Chondrocyte (in vitro differentiated cells): ENCODE measurements at regions not wholly inside any gene's neighbourhood (a gene's known extent, or its start where the extent isn't known, plus 50 kb on each side); places are given as distances from the start of the nearest gene placed in this dataset.
"Not testable (repeated sequence)": the region's sequence is repeated elsewhere in the genome, so short reads cannot be mapped to it uniquely, and the experiment has no call there.

ENCODE experiments used
- DNase-seq: peaks from one replicate; pipeline ENCODE4 v3.0.0; 2021; ENCODE audit warnings: mixed read lengths, low spot score
- H3K27ac Mint-ChIP-seq: one replicate; pipeline ENCODE4 v1.8.0; 2021; ENCODE audit warnings: mild to moderate bottlenecking, moderate library complexity, mixed read lengths; ENCODE audit not compliant: unreplicated experiment
- H3K27me3 Mint-ChIP-seq: 2 replicates; pipeline ENCODE4 v1.8.0; 2021; ENCODE audit warnings: low read depth, mixed read lengths
- H3K36me3 Mint-ChIP-seq: 2 replicates; pipeline ENCODE4 v1.8.0; 2021; ENCODE audit warnings: low read depth, mixed read lengths
- H3K4me1 Mint-ChIP-seq: 2 replicates; pipeline ENCODE4 v1.8.0; 2021; ENCODE audit warnings: low read depth, mild to moderate bottlenecking, mixed read lengths
- H3K4me3 Mint-ChIP-seq: one replicate; pipeline ENCODE4 v1.8.0; 2021; ENCODE audit warnings: mild to moderate bottlenecking, moderate library complexity, mixed read lengths; ENCODE audit not compliant: unreplicated experiment
- H3K9me3 Mint-ChIP-seq: 2 replicates; pipeline ENCODE4 v1.8.0; 2021; ENCODE audit warnings: low read depth, mixed read lengths
- CTCF ChIP-seq: fragments of 200-600 bp; sonication (generic); IDR thresholded peaks from 2 replicates; pipeline ENCODE4 v1.5.0; 2021; ENCODE audit warnings: antibody characterized with exemption, mild to moderate bottlenecking, moderate library complexity

GRCh38 chr2:89996779-89997178 is 1305.3 kb downstream of the RPIA start:
- H3K27ac Mint-ChIP-seq, DNase-seq, H3K36me3 Mint-ChIP-seq, H3K27me3 Mint-ChIP-seq, H3K4me3 Mint-ChIP-seq, H3K4me1 Mint-ChIP-seq: not testable (repeated sequence)
- H3K9me3 Mint-ChIP-seq = peaks cover 11% of the 10 kb centered on the region

- not testable (repeated sequence) for H3K27me3 Mint-ChIP-seq, H3K4me1 Mint-ChIP-seq, H3K27ac Mint-ChIP-seq
Observed at GRCh38 chr2:90004553-90004952, 1313.1 kb downstream of the RPIA start.

GRCh38 chr2:90010442-90011100 is 1319.1 kb downstream of the RPIA start:
- not testable (repeated sequence) for H3K4me3 Mint-ChIP-seq, H3K4me1 Mint-ChIP-seq, H3K27me3 Mint-ChIP-seq, H3K36me3 Mint-ChIP-seq, H3K9me3 Mint-ChIP-seq, H3K27ac Mint-ChIP-seq, DNase-seq

More at GRCh38 chr2:90004553-90004952, 1313.1 kb downstream of the RPIA start:
- DNase-seq, H3K36me3 Mint-ChIP-seq, H3K4me3 Mint-ChIP-seq, H3K9me3 Mint-ChIP-seq: not testable (repeated sequence)

- not testable (repeated sequence) for H3K27ac Mint-ChIP-seq, H3K4me1 Mint-ChIP-seq, H3K36me3 Mint-ChIP-seq, DNase-seq, H3K27me3 Mint-ChIP-seq, H3K9me3 Mint-ChIP-seq, H3K4me3 Mint-ChIP-seq
Observed at GRCh38 chr2:90011101-90011443, 1319.6 kb downstream of the RPIA start.

- H3K4me1 Mint-ChIP-seq, H3K36me3 Mint-ChIP-seq, H3K27me3 Mint-ChIP-seq, DNase-seq, H3K9me3 Mint-ChIP-seq, H3K4me3 Mint-ChIP-seq, H3K27ac Mint-ChIP-seq: not testable (repeated sequence)
Observed at GRCh38 chr2:90019908-90020307, 1328.4 kb downstream of the RPIA start.

- H3K27ac Mint-ChIP-seq, H3K27me3 Mint-ChIP-seq, DNase-seq, H3K36me3 Mint-ChIP-seq, H3K4me3 Mint-ChIP-seq, H3K9me3 Mint-ChIP-seq, H3K4me1 Mint-ChIP-seq: not testable (repeated sequence)
Observed at GRCh38 chr2:90021234-90021633, 1329.8 kb downstream of the RPIA start.

- peak; percentile 69 for TF ChIP-seq CTCF
- H3K36me3 Mint-ChIP-seq, H3K4me3 Mint-ChIP-seq, H3K27ac Mint-ChIP-seq, H3K27me3 Mint-ChIP-seq, H3K4me1 Mint-ChIP-seq, H3K9me3 Mint-ChIP-seq, DNase-seq: not testable (repeated sequence)
Observed at GRCh38 chr2:90027231-90027643, 1335.8 kb downstream of the RPIA start.

- not testable (repeated sequence) for H3K9me3 Mint-ChIP-seq, H3K27ac Mint-ChIP-seq, H3K4me1 Mint-ChIP-seq, H3K4me3 Mint-ChIP-seq, DNase-seq, H3K27me3 Mint-ChIP-seq, H3K36me3 Mint-ChIP-seq
Observed at GRCh38 chr2:90028381-90029079, 1337.1 kb downstream of the RPIA start.

GRCh38 chr2:90029080-90029428 is 1337.6 kb downstream of the RPIA start:
- not testable (repeated sequence) for H3K4me1 Mint-ChIP-seq, DNase-seq, H3K4me3 Mint-ChIP-seq, H3K9me3 Mint-ChIP-seq, H3K27me3 Mint-ChIP-seq, H3K27ac Mint-ChIP-seq, H3K36me3 Mint-ChIP-seq

- H3K4me1 Mint-ChIP-seq, DNase-seq, H3K27me3 Mint-ChIP-seq, H3K4me3 Mint-ChIP-seq, H3K36me3 Mint-ChIP-seq, H3K9me3 Mint-ChIP-seq, H3K27ac Mint-ChIP-seq: not testable (repeated sequence)
Observed at GRCh38 chr2:90032269-90032668, 1340.8 kb downstream of the RPIA start.

GRCh38 chr2:90036335-90036734 is 1344.9 kb downstream of the RPIA start:
- not testable (repeated sequence) for H3K36me3 Mint-ChIP-seq, H3K27me3 Mint-ChIP-seq, H3K4me1 Mint-ChIP-seq, H3K9me3 Mint-ChIP-seq, H3K27ac Mint-ChIP-seq, DNase-seq, H3K4me3 Mint-ChIP-seq

- not testable (repeated sequence) for H3K27me3 Mint-ChIP-seq, H3K4me3 Mint-ChIP-seq, H3K9me3 Mint-ChIP-seq, H3K36me3 Mint-ChIP-seq, H3K27ac Mint-ChIP-seq, DNase-seq, H3K4me1 Mint-ChIP-seq
Observed at GRCh38 chr2:90039093-90039492, 1347.6 kb downstream of the RPIA start.
